Neural progenitor cell (in vitro differentiated cells): ENCODE measurements at regions not wholly inside any gene's neighbourhood (a gene's known extent, or its start where the extent isn't known, plus 50 kb on each side); places are given as distances from the start of the nearest gene placed in this dataset.

Experiments
- CTCF ChIP-seq: fragments of 200-600 bp; sonication (generic); IDR thresholded peaks from 2 replicates; pipeline ENCODE4 v1.5.1; 2017; ENCODE audit warnings: antibody characterized with exemption, mild to moderate bottlenecking
- EZH2 ChIP-seq: fragments of 200-600 bp; sonication (generic); IDR thresholded peaks from 2 replicates; pipeline ENCODE4 v1.6.1; 2017; ENCODE audit warnings: antibody characterized with exemption, mild to moderate bottlenecking, moderate library complexity
- EZH2phosphoT487 ChIP-seq: fragments of 200-600 bp; sonication (generic); IDR thresholded peaks from 2 replicates; pipeline ENCODE4 v1.6.1; 2017; ENCODE audit warnings: antibody characterized with exemption

- no peak for TF ChIP-seq CTCF
- no peak for TF ChIP-seq EZH2
- TF ChIP-seq EZH2phosphoT487: no peak
These were observed 351.1 kb downstream of the BMP4 start for GRCh38 chr14:53605562-53605961.
